ENCODE measurements at regions not wholly inside any gene's neighbourhood (a gene's known extent, or its start where the extent isn't known, plus 50 kb on each side); places are given as distances from the start of the nearest gene placed in this dataset.

- TF ChIP-seq REST (IDR thresholded peaks at IDR 0.05; ENCODE audit: low read depth) (no peak), EGR1 (IDR thresholded peaks at IDR 0.05) (no peak)
These were observed 163.7 kb downstream of the MANEA start for GRCh38 chr6:95741045-95741444.

GRCh38 chr6:95742767-95743289 lies 165.5 kb downstream of the MANEA start:
- TF ChIP-seq TAF1 (IDR thresholded peaks at IDR 0.05; ENCODE audit: low read depth) (no peak), RAD21 (IDR thresholded peaks at IDR 0.05; ENCODE audit: low read depth) (no peak), YY1 (IDR thresholded peaks at IDR 0.05; ENCODE audit: low read depth) (no peak), NFIC (IDR thresholded peaks at IDR 0.05) (no peak), FOXM1 (IDR thresholded peaks at IDR 0.05; ENCODE audit: borderline replicate concordance, low read depth) (no peak), TEAD4 (IDR thresholded peaks at IDR 0.05) (no peak), EGR1 (IDR thresholded peaks at IDR 0.05) (no peak), USF1 (IDR thresholded peaks at IDR 0.05) (no peak), REST (IDR thresholded peaks at IDR 0.05; ENCODE audit: low read depth) (no peak), ZBTB7A (IDR thresholded peaks at IDR 0.05; ENCODE audit: low read depth) (no peak), CEBPB (IDR thresholded peaks at IDR 0.05) (no peak), TCF12 (IDR thresholded peaks at IDR 0.05; ENCODE audit: low read depth) (no peak), EP300 (IDR thresholded peaks at IDR 0.05; ENCODE audit: borderline replicate concordance) (no peak), CREB1 (IDR thresholded peaks at IDR 0.05; ENCODE audit: low read depth) (no peak), MAX (IDR thresholded peaks at IDR 0.05) (no peak)

- TF ChIP-seq YY1 (IDR thresholded peaks at IDR 0.05; ENCODE audit: low read depth) (no peak), CEBPB (IDR thresholded peaks at IDR 0.05) (no peak), ZBTB7A (IDR thresholded peaks at IDR 0.05; ENCODE audit: low read depth) (no peak)
These were observed 166.3 kb downstream of the MANEA start for GRCh38 chr6:95743591-95743990.

GRCh38 chr6:95767897-95768463 lies 190.6 kb downstream of the MANEA start:
- TF ChIP-seq YY1 (IDR thresholded peaks at IDR 0.05; ENCODE audit: low read depth) (no peak), REST (IDR thresholded peaks at IDR 0.05; ENCODE audit: low read depth) (no peak), CREB1 (IDR thresholded peaks at IDR 0.05; ENCODE audit: low read depth) (no peak), USF1 (IDR thresholded peaks at IDR 0.05) (no peak), EP300 (IDR thresholded peaks at IDR 0.05; ENCODE audit: borderline replicate concordance) (no peak), CEBPB (IDR thresholded peaks at IDR 0.05) (no peak), ZBTB7A (IDR thresholded peaks at IDR 0.05; ENCODE audit: low read depth) (no peak), FOXM1 (IDR thresholded peaks at IDR 0.05; ENCODE audit: borderline replicate concordance, low read depth) (no peak), MAX (IDR thresholded peaks at IDR 0.05) (no peak), TCF12 (IDR thresholded peaks at IDR 0.05; ENCODE audit: low read depth) (no peak), TAF1 (IDR thresholded peaks at IDR 0.05; ENCODE audit: low read depth) (no peak), TEAD4 (IDR thresholded peaks at IDR 0.05) (no peak)

- TF ChIP-seq CEBPB (IDR thresholded peaks at IDR 0.05), result no peak
- TF ChIP-seq RAD21 (IDR thresholded peaks at IDR 0.05; ENCODE audit: low read depth), result peak; percentile 25; the same call in 1 of the 2 replicates
These were observed 191.2 kb downstream of the MANEA start for GRCh38 chr6:95768539-95768938.

All from Ishikawa (cell line).